Activated T-cell treated with anti-CD3 and anti-CD28 coated beads, Interleukin-2, amount 50 U/mL, for 1 hour (primary cell): ENCODE measurements at regions not wholly inside any gene's neighbourhood (a gene's known extent, or its start where the extent isn't known, plus 50 kb on each side); places are given as distances from the start of the nearest gene placed in this dataset.
A peak's percentile ranks its signal among the peaks of the same experiment; 100 is the strongest.
"Not testable (repeated sequence)": the region's sequence is repeated elsewhere in the genome, so short reads cannot be mapped to it uniquely, and the experiment has no call there.

Experiments used
- DNase-seq: peaks from one replicate; pipeline ENCODE4 v3.0.0-alpha.2; 2020

DNA sequence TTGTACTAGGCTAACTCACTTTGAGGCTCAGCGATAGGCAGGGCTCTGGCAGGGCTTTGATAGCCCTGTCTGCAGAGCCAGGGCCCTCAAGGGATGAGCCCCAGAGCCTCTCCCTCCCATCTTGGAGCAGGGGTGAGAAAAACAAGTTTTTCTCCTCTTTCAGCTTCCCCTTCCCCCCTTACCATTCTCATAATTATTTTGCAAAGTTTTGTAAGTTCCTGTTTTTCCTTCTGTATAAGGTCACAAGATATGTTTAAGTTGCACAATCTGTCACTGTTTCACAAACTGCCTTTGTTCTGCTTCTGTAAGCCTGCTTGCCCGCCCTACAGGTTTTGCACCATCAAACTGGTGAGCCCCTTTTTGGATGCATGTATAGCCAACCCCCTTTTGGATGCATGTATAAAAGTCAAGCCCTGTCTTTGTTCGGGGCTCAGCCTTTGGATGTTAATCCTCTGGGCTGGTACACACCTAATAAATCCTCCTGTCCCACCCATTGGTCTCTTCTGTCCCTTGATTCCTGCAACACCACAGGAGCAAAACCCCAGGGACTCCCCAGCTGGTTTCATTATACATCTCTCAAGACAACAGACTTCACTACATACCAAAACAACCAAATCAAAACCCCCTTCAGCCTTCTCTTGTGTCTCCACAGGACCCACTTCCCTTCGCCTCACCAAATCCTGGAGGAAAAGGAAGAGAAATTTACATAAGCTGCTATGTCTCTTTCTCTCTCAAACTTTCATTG, 52.5 kb upstream of the RESF1 start:
- DNase-seq = no peak

DNA sequence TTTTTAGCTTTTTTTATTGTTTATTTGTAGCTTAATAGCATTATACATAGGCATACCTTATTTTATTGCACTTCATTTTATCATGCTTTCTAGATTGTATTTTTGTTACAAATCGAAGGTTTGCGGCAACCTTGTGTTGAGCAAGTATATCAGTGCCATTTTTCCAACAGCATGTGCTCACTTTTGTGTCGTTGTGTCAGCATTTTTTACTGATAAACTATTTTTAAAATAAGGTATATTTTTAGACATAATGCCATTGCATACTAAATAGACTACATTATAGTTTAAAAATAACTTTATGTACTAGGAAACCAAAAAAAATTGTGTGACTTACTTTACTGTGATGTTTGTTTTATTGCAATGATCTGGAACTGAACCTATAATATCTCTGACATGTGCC, 56.2 kb upstream of the RESF1 start:
- no peak for DNase-seq

DNA sequence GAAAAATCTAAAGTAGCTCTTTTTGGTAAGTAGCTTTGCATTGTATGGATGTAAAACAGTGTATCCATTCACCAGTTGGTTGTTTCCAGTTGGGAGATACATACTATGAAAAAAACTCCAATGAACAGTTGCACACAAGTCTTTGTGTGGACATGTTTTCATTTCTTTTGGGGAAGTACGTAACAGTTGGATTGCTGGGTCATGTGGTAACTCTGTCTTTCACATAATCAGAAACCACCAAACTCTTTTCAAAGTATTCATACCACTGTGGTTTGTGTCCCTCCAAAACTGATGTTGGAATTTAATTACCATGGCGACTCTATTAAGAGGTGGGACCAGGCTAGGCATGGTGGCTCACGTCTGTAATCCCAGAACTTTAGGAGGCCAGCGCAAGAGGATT, 58.9 kb upstream of the RESF1 start:
- DNase-seq = no peak

DNA sequence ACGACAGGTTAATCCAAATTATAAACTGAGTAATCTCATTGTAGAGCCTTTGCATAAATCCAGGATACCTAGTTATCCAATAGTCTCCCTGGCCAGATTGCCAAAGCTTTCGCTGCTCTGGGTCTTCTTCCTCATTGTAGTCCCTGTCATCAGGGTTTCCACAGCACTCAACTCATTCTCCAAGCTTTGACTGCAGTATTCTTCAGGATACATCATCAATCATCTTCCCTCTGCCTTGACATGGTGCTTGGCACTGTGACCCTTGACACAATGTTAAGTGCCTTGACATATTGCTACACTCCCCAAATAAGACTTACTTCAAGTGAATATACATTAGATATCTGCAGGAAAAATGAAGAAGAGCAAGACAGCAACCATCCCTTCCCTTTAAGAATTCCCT, 60.1 kb upstream of the RESF1 start:
- DNase-seq = no peak

DNA sequence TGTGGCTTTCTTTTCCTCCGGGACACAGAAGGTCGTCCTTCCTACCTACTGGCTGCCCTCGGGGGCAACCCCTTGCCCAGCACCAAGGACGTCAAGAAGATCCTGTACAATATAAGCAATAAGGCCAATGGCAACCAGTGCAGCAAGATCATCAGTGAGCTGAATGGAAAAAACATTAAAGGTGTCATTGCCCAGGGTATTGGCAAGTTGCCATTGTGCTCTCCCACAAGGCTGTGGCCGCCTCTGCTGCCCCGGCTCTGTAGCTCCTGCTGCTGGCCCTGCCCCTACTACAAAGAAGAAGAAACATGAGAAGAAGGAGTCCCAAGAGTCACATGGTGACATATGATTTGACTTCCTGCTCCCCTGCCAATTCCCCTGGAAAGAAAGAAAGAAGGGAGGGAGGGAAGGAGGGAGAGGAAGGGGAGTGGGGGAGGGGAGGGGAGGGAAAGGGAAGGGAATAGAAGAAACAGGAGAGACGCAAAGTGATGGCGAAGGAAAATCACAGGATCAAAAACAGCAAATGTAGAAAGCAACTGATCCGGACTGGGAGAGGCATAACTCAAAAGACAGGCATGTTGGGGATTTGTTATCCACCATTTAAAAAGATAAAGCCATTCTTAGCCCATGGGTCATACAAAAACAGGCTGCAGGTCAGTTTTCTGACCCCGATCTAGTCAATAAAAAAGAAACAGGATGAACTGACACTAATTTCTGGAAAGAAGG, 61.3 kb upstream of the RESF1 start:
- DNase-seq = peak; percentile 32

DNA sequence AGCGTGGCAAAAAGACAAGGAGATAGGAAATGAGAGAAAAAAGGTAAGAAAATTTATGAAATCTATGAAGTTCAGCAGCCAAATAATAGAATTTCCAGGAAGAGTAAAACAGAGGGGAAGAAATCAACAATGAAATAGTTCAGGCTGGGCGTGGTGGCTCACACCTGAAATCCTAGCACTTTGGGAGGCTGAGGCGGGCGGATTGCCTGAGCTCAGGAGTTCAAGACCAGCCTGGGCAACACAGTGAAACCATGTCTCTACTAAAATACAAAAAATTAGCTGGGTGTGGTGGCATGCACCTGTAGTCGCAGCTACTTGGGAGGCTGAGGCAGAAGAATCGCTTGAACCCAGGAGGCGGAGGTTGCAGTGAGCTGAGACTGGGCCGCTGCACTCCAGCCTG, 62.1 kb upstream of the RESF1 start:
- peak; percentile 34 for DNase-seq

DNA sequence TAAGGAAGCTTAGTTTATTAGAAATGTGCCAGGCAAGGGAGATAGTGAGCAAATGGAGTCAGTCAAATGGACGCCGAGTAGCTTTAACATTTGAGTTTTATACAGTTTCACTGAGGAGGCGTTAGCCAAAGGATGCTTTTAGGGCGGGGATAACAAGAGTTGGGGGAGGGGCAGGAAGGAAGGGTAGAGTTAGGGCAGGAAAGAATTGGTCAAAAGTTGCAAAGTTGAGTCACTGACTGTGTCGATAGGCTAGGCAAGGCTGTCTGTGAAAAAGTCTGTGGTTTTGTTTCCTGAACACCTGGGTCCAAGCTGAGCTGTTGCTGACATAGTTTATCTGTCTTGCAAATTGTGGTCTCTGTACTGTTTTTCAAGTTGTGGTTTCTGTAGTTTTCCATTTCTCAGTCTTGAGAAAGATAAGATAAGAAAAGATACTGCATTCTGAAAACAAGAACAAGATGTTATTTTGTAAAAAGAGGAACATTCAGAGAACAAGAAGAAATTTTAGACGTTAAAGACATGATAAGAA, 62.6 kb upstream of the RESF1 start:
- peak; percentile 58 for DNase-seq

DNA sequence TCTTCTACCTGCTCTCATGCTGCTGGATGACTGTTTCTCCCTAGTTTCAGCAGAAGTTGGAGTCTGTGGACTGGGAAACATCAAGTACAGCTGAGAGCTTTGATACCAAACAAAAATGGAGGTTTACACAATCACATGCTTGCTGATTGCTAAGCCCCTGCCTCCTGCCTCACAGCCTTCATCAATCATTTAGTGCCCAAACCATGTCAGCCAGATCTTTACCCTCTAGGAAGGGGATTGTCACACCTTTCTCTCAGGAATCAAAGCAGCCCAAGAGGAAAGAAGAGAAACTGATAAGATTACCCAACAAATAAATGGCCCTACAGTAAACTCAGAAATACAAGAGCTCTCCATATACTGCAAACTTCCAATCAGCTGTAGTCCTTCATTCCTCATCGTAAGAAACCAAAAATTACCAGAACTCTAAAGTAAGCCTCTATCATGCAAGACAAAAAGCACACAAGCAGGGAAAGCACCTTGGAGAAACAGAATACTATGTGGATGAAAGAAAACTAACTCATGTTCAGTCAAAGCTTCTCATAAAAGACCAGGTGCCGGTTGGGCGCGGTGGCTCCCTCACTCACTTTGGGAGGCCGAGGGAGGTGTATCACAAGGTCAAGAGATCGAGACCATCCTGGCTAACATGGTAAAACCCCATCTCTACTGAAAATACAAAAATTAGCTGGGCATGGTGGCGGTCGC, 63.6 kb upstream of the RESF1 start:
- peak; percentile 26 for DNase-seq

DNA sequence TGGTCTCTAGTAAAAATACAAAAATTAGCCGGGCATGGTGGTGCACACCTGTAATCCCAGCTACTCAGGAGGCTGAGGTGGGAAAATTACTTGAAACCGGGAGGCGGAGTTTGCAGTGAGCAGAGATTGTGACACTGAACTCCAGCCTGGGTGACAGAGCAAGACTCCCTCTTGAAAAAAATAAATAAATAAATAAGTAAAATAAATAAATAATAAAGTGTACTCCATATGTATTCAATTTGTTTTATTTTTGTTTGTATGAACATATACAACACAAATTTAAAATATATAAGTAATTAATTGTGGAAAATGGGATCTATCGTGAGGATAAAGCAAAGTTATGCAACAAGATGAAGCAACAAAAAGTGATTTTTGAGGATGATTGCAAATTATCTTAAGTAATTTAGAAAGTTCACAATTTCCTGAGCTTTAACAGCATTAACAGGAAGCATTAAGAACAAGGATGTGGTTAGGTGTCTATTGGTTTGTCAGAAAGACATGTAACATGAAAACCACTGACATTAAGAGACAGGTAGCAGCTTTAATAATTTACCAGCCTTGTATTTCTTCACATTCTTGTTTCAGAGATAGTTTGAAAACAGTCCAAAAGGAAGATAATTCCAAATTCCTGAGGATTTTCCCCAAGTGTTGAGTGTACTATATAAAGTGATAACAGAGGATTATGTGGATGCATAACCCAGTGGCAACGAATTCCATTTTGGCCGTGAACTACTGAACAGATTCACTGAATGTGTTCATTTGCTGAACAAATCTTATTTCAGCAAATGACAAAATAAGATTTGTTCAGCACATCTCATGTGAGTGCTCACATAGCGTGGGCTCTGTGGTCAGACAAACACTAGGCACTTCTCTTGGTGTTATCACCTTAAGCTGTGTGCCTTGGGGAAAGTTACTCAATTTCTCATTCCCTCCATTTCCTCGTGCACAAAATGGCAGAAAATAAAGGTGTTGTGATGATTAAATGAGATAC, 68.6 kb upstream of the RESF1 start:
- DNase-seq = no peak

DNA sequence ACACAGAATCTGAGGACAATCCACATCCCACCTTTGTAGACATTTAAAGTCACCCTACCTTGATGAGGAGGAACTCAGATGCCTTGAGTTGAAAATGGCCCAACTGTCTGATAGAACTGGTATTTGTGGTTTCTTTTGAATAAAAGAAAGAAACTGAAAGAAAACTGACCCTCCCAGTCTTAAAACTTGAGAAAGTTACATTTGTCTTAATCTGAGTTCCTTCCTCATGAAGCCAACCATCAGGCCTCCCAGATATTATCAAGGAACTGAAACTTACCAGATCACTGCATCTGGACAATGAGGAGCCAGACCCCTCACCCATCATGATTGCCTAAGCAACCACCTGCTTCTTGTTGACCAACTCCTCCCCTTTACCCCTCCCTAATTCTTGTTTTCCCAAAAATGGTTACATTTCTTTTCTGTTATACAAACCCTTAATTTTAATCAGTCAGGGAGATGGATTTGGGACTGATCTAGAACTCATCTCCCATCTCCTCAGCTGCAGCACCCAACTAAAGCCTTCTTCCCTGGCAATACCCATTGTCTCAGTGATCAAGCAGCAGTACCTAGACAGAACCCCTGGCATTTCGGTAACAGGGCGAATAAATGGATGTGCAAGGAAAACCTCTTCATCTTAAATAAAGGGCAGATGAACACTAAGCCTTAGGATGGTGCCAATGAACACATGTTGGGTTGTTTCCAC, 72.0 kb upstream of the RESF1 start:
- no peak for DNase-seq

DNA sequence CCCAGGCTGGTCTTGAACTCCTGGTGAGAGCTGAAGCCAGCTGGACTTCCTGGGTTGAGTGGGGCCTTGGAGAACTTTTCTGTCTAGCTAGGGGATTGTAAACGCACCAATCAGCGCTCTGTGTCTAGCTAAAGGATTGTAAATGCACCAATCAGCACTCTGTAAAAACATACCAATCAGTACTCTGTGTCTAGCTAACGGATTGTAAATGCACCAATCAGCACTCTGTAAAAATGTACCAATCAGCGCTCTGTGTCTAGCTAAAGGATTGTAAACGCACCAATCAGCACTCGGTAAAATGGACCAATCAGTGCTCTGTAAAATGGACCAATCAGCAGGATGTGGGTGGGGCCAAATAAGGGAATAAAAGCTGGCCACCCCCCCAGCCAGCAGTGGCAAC, 76.5 kb upstream of the RESF1 start:
- DNase-seq = not testable (repeated sequence)

DNA sequence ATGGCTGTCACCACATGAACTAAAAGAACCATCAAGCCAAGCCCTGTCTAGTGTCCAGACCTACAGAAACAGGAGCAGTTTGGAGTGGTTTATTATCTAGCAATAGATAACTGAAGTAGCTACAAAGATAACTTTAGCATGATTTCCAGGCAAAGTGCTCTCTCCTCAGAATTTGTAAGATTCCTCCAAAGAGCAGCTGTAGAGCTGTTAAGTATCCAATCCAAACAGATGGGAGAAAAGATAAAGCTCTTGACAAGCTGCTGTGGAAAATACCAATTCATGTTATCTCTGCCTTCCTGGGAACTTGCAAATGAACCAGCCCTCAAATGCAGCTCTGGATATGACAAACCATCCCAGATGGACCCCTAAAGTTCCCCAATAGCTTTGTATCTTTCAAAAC, 78.9 kb upstream of the RESF1 start:
- DNase-seq = no peak

DNA sequence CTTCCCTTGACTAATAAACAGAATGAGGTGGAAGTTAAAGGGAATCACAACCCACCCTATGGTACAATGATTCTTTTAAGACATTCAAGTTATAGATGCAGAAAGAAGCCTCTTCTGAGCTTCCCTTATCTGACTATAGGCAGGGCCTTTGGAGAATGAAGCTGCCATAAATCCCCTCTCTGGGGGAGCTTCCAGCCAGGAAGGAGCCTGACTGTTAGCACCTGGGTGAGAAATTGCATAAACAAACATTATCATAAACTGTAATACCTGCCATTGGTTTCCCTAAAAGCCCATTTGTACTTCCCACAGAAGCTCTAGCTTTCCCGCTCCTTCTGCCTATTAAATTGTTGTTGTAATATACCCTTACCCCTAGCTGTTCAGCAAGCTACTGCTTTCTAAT, 81.3 kb upstream of the RESF1 start:
- no peak for DNase-seq

DNA sequence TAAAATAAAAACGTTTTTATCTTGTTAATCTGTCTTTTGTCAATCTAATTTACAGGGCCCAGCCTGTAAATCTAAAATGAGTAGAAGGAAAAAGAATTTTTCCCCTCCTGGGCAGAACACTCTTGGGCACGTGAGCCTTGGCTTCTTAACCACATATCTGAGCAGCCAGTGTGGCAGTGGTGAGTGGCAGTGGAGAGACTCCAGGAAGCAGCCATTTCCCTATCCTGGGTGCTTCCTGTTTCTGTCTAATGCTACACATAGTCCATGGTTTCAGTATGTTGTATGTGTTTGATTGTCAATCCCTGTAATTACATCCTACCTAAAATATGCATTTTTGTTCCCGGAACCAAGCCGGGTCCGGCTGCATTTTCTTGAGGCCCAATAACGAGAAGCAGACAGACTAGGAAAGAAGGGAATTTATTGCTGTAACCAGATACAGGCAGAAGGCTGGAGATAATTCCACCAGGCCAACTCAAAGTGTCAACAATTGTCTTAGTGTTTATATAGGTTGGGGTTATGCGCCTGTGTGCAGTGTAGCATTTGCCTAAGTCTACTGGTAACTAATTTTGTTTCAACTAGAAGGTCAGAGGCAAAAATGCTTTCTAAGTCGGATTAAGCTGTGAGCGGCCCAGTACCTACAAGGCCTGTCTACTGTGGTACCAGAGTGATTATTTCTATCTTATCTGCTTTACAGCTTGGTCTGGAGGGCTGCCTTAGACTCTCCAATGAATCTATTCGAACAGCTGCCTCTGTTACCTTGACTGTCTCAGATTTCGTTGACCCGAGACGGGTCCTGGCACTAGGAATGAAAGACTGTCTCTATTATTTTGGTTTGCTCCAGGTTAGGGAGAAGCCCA, 82.4 kb upstream of the RESF1 start:
- DNase-seq = no peak

DNA sequence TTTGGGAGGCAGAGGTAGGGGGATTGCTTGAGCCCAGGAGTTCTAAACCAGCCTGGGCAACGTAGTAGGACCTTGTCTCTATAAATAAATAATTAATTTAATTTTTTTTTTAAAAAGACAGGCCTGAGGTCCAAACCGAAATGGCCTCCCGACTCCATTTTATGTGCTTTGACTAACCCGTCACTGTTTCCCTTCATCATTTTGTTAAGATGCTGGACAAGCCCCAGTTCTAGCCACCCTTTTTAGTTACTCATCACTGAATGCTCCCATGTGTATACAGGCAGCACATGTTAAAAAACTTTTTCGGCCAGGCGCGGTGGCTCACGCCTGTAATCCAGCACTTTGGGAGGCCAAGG, 83.6 kb upstream of the RESF1 start:
- DNase-seq = no peak

DNA sequence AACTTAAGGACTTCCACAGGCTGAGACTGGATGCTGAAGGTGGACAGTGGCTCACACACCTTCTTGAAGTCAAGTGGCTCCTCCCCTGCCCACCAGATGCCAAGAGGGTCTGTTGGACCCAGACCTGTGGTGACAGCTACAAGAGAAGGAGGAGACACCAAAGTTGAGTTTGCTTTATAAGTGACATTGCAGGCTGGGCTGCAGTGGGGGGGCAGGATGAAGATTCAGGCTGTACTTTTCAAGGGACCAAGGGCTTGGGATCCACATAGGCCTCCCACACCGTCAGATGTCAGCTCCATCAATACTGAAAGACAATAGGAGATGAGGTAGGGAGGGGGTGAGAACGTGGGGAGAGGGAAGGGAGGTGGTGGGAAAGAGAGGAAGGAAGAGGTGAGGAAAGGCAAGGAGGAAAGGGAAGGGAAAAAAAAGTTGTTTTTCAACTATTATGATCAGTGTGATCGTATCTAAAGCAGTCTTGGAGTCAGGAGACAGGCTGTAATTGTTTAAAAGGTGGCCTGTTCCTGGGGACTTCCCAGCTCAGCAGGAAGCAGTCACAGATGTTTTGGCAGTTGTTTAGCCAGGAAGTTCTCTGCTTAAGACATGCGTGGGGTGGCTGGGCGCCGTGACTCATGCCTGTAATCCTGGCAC, 84.1 kb upstream of the RESF1 start:
- peak; percentile 68 for DNase-seq

DNA sequence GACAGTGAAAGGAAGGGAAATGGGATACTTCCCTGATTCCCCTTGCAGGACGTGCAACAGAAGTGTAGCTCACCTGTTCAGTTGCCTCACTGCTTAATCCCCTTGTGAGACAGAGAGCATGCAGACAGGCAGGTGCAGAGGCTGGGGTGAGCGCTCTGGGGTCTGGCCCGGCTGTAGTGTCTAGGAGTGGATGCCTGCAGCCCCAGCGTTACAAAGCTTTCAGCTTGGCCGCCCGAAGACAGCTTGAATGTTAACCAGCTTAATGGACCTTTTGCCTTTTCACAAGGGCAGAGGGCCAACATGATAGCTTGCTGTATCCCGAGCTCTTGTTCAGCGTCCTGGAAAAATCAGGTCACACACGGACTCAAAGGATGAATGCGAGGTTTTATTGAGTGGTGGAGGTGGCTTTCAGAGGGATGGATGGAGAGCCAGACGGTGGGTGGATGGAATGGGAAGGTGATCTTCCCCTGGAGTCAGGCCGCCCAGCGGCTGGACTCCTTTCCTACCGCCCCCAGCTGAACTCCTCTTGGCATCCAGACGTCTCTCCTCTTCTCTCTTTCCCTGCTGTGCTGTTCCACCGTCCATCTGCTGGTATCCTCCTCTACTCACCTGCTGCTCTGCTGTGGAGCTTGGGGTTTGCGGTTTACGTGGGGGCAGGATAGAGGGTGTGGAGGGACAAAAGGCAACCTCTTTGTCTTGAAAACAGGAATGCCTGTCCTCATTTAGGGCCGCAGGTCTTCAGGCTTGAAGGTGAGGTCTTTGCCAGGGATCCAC, 86.2 kb upstream of the RESF1 start:
- no peak for DNase-seq

DNA sequence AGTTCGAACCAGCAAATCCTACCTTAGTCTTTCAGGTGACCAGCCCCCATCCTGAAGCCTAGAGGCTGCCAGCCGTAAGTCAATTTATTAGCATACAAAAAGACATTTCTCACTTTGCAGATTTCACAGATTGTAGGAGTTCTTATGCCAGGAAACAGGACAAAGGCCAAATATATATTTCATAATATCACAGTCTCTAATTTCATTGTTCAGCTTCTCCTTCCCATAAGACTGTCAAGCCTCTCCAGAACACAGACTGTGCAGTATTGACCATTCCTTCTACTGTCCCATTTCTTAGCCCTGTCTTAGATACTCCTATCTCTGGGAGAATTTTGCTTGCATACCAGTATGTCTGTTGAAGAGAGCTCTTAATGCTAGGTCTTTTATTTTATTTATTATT, 89.2 kb upstream of the RESF1 start:
- no peak for DNase-seq

DNA sequence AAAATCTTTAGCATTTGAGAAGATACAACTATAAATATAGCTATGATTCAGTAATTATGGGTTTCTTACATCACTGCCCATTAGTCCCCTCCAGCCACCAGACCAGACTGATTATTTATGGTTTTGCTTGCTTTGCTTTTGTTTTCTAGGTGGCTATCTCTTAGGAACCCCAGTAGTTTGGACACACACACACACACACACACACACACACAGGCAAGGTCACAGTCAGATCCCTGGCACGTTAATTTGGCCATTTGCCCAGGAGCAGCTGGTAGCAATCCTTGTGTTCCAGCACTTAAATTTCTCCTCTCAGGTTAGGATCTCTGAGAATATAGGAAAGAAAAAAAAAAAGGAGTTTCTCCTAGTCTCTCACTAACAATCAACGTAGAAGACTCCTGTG, 90.2 kb upstream of the RESF1 start:
- no peak for DNase-seq

DNA sequence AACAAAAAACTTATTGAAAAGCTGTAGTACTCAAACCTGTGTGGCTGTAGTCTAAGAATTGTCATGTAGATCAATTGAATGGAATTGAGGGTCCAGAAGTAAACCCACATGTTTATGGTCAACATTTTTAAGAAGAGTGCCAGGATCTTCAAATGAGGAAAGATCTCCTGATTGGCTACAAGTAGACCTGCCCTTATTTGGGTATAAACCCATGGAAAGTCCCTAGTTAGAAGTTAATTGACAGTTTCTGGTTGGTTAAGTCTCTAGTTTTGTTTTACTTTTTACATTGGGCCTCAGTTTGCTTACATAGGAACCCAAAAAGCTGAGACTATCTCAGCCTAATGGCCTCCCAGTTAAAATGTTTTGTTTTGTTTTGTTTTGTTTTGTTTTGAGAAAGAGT, 91.9 kb upstream of the RESF1 start:
- no peak for DNase-seq
